HG02588 (cell line): ENCODE measurements at regions not wholly inside any gene's neighbourhood (a gene's known extent, or its start where the extent isn't known, plus 50 kb on each side); places are given as distances from the start of the nearest gene placed in this dataset.

Experiments
- ATAC-seq: cut with Tn5 transposase; IDR thresholded peaks from one replicate; pipeline ENCODE4 v1.9.1; 2021; ENCODE audit warnings: mild to moderate bottlenecking, moderate library complexity; ENCODE audit not compliant: unreplicated experiment

DNA sequence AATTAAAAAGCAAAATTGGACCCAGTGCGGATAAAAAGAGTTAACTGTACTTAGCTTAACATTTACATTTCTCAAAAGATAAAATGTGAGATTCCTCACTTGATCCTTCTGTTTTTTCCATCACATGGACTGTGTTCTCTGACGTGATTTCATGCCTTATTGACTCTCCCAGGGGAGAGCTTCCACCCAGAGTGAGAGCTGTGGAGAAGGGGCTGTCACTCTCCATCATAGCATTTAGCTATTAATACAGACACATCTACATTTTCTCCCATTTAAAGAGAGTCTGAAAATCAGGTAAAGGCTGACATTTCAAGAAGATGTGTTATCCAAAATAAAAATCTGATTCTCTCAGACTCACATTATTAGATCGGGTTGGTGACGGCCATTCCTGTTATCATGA, 493.8 kb downstream of the FBXO15 start:
- ATAC-seq, result no peak

DNA sequence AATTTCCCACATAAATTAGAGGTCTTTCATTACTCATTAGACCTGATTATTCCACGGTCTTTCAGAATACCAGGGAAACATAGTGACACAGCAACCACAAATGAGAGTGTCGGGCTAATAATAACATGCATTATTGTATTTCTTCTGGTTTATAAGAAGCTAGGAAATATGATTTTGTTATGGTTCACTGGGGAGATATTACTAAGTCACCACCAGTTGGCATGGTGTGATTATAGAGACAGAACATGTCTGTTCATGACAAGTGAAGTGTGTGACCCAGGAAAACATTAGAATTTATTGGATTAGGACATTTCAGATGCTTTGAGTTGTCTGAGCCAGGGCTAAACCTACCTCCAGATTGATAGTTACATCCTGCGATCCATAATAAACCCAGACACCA, 494.4 kb downstream of the FBXO15 start:
- ATAC-seq, result no peak

DNA sequence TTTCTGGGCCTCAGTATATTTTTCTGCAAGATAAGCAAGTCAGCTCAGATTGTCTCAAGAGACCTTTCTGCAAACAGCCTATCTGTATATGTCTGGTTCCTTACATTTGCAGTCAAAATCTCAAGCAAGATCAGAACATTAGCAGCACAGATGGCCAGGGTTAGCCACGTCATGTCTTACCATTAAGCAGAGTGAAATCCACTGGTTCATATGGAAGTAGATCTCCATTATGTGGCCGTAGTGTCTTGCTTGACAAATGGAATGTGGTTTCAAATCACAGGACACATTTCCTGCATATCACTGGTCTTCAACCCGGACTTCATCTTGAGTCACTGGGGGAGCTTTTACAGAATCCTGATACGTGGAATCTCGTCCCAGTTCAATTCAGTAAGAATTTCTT, 500.2 kb downstream of the FBXO15 start:
- ATAC-seq, result no peak

DNA sequence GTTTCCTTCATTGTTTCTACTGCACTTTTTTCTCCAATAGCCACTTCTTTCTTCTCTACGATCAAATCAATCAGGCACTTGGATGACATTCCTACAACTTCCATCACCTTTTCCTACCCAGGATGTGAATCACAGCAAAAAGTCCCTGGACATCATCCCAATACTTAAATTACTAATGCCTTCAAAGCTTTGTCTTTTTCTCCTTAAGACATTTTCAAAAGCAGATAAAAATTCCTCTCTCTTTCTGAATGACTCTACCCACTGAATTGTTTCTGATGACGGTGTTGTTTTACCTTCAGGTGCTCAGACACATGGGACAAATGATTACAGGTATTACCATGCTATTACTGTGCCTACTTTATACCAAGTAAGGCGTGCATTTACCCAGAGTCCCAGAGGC, 500.9 kb downstream of the FBXO15 start:
- no peak for ATAC-seq

DNA sequence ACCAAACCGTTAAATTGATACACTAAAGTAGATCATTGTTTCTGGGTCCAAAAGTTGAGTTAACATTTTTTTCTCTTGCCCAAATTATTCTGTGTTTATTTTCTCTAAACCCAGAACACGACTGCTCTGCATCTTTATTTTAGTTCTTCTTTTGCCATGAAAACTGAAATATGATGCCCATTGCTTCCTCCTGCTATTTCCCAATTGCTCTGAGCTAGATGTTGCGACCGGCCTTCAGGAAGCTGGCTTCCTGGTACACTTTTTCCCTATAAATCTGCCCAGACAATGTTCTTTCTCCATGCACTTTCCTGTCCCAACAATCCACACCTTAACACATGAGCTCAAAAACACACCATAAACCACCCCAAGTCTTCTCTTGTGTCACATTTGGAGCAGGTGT, 501.4 kb downstream of the FBXO15 start:
- ATAC-seq, result no peak

DNA sequence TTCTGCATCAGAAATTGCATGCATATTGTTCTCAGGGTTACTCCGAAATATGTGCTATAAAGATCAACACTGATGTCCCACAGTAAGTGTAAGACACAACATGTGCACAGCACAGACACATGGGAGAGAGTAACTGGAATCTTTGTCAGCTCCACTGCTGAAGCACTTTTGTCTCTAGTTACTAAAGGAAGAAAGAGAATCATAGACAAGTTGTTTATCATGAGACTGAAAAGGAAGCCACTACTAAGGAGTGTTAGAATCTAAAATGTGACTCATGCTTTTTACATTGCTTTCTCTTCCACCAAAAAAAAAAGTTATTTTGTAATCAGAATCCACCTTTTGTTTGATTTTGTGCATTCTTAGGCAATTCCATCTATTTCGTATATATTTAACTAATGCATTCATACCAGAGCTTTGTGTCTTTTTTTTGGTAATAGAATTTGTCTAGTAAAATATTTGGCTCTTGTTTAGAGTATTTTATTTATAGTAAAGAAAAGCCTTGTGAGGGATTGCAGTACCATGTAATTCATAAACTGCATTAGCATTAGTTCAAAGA, 502.4 kb downstream of the FBXO15 start:
- ATAC-seq, result no peak

DNA sequence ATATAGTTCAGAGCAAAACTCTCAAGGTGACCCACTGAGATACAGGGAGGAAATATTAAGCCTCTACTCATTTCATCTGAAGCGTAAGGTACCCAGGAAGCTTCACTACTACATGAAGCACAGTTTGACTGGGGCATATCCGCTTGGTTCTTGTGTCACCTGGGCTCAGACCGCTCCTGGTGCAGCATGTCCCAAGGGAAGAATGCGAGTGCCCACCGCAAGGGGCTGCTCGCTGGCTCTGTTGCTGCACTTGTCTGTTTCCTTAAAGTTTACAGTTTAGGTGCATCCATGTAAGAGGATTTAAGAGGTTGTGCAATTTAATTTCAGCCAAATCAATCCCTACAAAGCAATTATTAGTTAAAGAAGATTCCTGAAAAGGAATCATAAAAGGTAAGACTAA, 507.8 kb downstream of the FBXO15 start:
- ATAC-seq, result no peak

DNA sequence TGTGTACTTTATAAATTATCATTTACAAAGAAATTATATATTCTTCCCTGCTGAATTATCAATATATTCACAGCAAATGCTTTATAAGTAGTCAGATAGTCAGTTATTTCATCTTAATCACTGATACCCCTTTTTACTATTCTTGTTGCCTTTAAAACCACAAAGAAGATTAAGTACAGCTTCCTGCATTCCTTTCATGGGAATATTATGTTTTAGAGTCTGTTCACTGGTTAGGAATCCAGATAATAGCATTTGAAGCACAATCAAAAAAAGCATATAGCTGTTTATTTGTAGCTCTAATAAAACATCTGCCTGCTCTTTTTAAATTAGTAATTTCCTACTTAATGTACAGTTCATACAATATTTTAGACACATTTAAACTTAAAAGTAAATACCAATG, 508.9 kb downstream of the FBXO15 start:
- no peak for ATAC-seq

DNA sequence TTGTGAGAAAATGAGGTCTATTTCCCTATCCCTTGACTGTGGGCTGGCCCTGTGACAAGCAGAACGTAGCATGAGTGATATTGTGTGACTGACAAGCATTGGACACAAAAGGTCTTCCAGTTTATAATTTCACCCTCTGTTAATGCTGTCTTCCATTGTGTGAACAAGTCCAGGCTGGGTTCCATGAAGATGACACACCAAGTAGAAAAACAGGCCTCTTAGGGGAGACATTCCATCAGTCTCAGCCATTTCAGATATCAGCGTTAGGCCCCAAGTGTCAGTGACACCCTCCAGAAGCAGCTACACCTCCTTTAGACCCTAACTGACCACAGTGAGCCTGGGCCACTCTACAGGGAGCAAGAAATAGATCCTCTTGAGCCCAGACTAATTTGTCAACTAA, 511.3 kb downstream of the FBXO15 start:
- no peak for ATAC-seq

DNA sequence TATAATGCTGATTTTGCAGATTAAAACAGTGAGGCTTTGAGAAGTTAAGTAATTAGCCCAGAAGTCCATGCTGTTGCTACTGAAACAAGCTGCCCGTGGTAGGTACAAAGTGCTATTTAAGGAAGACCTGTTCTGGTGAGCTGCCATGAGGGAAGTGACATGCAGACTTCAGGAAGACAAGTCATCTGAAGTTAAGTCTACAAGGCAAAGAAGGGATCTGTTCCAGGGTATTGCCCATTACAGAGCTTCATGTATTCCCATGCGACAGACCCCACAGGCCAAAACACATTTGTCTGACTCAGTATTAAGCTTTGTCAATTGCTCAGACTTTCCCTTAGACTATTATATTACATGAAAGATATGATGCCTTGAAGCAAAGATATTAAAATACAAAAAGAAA, 520.8 kb downstream of the FBXO15 start:
- no peak for ATAC-seq

DNA sequence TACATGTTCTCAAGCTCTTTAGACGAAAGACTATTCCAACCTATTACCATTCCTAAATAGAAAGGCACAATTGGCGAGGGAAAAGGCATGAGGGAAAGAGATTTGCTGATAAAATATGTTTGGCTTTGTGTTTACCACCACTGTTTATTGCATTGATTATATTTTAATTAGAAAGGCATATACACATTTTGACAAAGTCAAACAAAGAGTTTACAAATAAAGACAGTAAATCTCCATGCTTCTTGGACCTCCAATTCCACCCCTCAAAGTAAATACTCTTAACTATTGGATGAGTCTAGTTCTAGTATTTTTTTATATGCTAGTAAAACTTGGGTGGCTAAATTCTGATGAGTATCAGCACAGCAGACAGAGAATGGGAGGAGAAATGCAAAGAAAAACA, 521.4 kb downstream of the FBXO15 start:
- ATAC-seq, result no peak

DNA sequence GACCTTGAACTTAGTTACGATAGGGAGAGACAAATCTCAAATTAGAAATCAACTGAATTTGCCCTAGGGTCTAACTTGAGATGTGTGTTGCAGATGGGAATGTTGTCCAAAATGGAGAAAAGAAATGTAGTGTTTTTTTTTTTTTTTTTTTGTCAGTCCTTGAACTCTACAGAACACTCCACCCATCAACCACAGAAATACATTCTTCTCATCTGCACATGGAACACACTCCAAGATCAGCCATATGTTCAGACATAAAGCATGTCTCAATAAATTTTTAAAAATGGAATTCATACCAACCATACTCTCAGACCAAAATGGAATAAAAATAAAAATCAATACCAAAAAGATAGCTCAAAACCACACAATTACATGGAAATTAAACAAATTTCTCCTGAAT, 526.5 kb downstream of the FBXO15 start:
- ATAC-seq, result no peak

DNA sequence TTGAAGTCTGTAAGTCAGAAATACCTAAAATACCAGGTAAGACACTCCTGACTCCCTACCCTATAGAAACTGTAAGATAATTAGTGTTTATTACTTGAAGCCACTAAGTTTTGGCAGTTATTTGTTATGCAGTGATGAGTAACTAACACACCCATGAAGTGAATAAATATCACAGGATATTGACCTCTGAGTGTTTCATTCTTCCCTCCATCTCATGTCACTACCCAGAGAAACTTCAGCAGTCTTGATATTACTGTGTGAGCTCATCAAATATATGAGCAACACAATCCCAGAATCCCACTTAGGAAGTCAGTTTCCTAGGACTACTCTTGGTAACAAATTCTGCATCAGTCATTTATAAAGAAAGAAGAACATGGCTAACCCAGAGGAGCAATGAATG, 529.7 kb downstream of the FBXO15 start:
- no peak for ATAC-seq

DNA sequence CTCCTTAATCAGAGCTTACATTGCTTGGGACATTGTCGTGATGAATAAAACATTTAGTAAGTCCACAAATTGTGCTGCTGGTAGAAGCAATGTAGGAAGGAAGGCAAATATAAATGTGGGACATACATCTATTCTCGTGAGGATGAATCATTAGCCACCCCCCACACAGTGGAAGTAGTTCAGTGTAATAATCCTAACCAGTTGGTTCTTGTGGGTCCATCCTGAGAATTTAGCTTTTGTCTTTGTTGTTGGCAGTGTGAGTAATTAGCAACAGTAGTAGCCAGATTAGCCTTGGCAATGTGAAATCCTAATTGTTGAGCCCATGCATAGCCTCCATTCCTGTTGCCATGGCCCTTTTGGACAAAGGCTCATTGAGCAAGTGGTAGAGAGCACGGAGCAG, 532.1 kb downstream of the FBXO15 start:
- ATAC-seq, result no peak

DNA sequence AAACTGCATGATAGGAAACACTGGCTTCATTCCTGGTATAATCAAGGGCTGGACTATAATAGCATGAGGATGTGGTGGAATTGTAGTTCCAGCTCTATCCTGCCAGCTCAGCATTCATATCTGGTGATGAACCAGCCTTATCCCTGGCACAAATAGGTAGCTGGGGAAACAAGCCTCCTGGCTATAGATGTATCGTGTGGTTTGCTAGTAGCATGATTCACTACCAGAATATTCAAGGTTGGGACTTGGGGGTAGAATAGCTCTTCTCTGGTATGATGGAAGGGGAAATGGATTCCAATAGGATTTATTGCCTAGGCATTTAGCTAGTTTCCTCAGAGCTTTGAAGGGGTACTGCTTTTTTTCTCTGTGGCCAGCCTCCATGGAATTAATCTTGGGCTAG, 532.8 kb downstream of the FBXO15 start:
- no peak for ATAC-seq

DNA sequence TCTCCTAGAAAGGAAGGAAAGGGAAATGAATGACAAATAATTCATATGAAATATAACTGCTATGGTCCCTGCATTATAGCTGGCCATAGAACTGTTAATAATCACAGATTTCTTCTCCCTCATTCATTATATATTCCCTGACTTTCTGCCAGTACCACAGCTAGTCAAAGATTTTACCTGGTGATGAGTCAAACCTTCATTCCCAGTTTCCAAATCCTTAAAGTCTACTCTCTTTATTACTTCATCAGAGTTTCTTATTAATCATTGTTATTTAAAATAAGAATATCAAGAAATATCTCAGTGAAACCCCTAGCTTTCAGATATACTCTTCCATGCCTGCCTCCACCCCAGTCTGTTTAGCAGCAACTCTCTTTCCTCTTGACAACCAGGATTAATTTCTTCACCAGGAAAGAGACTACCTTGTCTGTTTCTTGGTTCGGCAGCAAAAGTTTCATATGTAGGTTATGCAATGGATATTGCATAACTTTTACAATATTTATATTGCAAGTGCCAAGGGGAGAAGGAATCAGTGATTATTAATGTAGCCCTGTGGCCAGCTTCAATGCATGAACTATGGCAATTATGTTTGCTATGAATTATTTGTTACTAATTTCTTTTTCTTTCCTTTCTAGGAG, 533.8 kb downstream of the FBXO15 start:
- no peak for ATAC-seq

DNA sequence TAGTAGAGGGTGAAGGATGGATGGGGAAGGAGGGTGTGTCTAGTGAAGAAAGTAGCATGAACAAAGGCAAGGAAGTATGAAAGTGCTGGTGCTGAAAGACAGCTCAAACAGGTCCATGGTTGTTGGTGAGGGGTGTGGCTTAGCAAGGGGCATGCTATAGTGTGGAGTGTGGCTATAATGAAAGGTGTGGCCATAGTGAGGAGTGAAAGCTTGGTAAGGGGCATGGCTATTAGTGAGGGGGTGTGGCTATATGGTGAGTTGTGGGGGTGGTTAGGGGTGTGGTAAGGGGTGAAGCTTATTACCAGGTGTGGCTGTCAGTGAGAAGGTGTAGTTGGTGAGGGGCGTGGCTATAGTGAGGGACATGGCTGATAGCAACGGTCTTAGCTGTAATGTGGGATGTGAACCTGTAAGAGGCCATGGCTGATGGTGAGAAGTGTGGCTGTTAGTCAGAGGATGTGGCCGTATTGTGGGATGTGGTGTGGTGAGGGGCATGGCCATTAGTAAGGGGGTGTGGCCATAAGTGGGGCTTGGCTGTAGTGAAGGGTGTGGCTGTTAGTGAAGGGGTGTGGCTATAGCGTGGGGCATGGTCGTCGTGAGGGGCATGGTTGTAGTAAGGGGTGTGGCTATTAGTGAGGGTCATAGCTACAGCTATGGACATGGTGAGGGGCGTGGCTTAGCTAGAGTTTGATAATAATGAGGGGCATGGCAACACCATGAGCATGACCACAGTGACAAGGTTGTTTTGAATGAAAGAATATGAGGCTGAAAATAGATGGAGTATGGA, 549.6 kb downstream of the FBXO15 start:
- ATAC-seq, result no peak

DNA sequence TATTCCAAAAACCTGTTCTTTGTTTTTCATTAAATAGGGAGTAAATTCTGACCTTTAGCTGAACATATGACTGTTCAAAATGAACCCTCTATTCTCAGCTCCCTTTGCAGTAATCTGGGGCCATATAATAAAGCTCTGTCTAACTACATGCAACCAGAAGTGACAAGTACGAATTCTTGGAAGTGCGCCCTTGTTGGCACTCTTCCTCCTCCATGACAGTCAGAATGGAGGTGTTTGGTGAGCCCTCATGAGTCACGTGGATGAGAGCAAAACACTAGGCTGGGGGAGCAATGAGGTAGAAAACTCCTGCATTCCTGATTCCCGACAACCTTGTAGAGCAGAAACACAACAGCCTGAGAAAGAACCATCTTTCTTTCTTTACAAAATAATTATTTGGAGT, 552.9 kb downstream of the FBXO15 start:
- no peak for ATAC-seq

DNA sequence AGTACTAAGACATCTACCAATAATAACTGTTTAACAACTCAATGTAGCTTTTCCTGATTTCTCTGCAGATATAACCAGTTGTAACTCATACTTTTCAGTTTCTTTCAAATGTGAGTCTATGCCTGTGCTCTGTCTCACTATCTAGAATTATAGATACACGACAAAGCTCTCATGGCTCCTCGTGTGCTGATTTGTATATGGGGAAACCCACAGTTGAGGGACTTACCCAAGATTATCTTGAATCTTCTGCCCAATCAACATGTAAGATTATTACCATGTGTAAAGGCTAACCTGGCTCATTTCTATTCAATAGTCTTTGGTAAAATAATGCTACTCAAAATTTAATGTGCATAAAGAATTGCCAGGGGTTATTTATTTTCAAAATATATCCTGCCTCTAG, 554.4 kb downstream of the FBXO15 start:
- ATAC-seq, result no peak

DNA sequence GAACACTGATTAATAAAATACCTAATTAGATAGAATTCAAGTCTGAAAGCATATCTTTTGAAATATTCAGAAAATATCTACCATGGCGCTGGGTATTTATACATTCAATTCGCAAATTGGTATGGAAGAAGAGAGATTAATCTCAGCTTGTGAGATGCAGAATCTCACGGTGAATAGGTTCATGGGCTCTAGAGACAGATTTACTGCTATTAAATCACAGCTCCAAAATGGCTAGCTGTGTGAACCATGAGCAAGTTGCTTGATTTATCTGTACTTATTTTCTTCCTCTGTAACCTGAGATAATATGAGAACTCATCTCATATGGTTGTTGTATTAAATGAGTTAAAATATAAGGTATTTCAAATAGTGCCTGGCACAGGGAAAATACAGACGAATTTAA, 556.7 kb downstream of the FBXO15 start:
- no peak for ATAC-seq

DNA sequence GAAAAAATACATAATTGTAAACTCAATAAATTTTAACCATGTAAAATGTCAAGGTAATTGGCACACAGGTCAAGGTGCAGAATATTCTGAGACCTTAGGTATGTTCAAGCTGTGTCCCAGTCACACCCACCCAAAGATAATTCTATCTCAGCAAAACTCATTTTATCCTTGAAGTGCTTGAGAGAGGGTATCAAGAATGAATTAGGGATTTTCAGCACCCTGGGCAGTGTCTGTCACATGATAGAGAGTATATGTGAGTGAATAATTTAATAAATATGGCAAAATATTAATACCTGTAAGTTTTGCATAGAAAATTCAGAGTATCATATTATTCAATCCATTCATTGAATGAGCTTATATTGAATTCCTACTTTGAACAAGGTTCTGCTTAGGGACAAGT, 567.9 kb downstream of the FBXO15 start:
- no peak for ATAC-seq

DNA sequence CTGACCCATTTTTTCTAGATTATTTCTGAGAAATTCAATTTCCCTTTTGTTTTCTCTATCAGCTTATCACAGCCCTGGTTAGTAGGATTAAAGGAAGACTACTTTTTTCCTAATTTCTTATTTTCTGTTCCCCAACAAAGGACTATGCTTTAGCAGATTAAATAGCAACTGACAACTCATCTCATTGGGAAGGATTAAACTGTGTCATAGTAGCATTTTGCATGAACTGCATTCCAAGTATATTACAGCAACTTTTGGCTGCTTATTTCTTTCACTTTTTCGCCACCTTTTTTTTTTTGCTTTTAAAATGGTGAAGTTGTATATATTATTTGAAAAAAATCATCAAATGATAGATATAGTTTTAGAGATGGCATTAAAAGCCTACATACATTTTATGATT, 570.3 kb downstream of the FBXO15 start:
- ATAC-seq, result no peak
